Thyroid gland (tissue), 4 donors: ENCODE measurements at regions not wholly inside any gene's neighbourhood (a gene's known extent, or its start where the extent isn't known, plus 50 kb on each side); places are given as distances from the start of the nearest gene placed in this dataset.

Experiments
- DNase-seq, 2 donors: peaks; one replicate each; pipeline ENCODE4 v3.0.0-alpha.2; 2019
- H3K27ac ChIP-seq, 3 donors: fragments of 200-600 bp; sonication (generic); 1 replicate in 2 of 3; 2 replicates in 1 of 3; pipeline ENCODE4 v1.5.1; 2016 to 2019; ENCODE audit warnings: mild to moderate bottlenecking in 1 of 3, moderate library complexity in 1 of 3
- H3K27me3 ChIP-seq: fragments of 200-600 bp; sonication (generic); one replicate; pipeline ENCODE4 v1.5.1; 2019
- H3K36me3 ChIP-seq, 2 donors: fragments of 200-600 bp; sonication (generic); one replicate each; pipeline ENCODE4 v1.5.1; 2016 to 2019
- H3K4me1 ChIP-seq, 2 donors: fragments of 200-600 bp; sonication (generic); one replicate each; pipeline ENCODE4 v1.5.1; 2017 to 2019
- H3K4me3 ChIP-seq, 3 donors: fragments of 200-600 bp; sonication (generic); replicated peaks in 1 of 3; 1 replicate in 2 of 3; 2 replicates in 1 of 3; pipeline ENCODE4 v1.5.1; 2016; ENCODE audit warnings: mild to moderate bottlenecking in 1 of 3
- H3K9me3 ChIP-seq: fragments of 200-600 bp; sonication (generic); one replicate; pipeline ENCODE4 v1.5.1; 2017
- POLR2A ChIP-seq, 2 donors: fragments of 450-650 bp; IDR thresholded peaks; one replicate each; pipeline ENCODE4 v1.6.1; 2017; ENCODE audit warnings: antibody characterized with exemption in 2 of 2, mild to moderate bottlenecking in 2 of 2, moderate library complexity in 1 of 2
- WGBS, 2 donors: methylation state at CpG; one replicate each; pipeline ENCODE4 v1.1.5; 2017; 5-methylcytosine and 5-hydroxymethylcytosine counted together
- intact Hi-C: fragments of 100-400 bp; cut with DNase I; formaldehyde crosslinking; loops from one replicate; pipeline ENCODE4 v1.15.1; 2023
- TF ChIP-seq, protein P1 (sequence below), 6 experiments: fragments of 200-600 bp in 3 of 6; fragments of 450-650 bp in 3 of 6; sonication (generic) in 3 of 6; IDR thresholded peaks; one replicate each; pipeline ENCODE4 v1.5.1; 2016 to 2019; ENCODE audit warnings: antibody characterized with exemption in 6 of 6, mild to moderate bottlenecking in 2 of 6, inconsistent platforms in 1 of 6, moderate library complexity in 1 of 6

DNA sequence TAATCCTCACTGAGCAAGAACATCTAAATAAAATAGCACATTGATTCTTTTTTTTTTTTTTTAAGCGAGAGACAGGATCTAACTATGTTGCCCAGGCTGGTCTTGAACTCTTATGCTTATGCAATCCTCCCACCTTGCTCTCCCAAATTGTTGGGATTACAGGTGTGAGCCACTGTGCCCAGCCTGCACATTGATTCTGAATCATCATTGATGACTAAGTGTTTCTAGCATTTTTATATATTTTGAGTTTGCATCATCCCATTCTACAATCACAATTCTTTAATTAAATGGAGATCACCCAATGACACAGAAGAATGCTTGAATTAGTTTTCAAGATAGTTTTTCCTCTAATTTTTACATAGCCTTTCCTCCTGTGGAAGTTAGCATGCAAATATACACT lies 354.1 kb downstream of the KLF5 start:
- H3K27ac ChIP-seq, result no peak overlapping the region
- H3K4me1 ChIP-seq, result no peaks in the 10 kb centered on the region
- no peaks in the 10 kb centered on the region for H3K27me3 ChIP-seq
- 93 to 98% methylated on average over 1 of the region's 1 CpG for WGBS, 2 donors
- no peaks in the 10 kb centered on the region for H3K9me3 ChIP-seq
- intact Hi-C loops, result no loop called here
- no peaks in the 10 kb centered on the region for H3K36me3 ChIP-seq
- DNase-seq, result no peak
- TF ChIP-seq, protein P1, sequence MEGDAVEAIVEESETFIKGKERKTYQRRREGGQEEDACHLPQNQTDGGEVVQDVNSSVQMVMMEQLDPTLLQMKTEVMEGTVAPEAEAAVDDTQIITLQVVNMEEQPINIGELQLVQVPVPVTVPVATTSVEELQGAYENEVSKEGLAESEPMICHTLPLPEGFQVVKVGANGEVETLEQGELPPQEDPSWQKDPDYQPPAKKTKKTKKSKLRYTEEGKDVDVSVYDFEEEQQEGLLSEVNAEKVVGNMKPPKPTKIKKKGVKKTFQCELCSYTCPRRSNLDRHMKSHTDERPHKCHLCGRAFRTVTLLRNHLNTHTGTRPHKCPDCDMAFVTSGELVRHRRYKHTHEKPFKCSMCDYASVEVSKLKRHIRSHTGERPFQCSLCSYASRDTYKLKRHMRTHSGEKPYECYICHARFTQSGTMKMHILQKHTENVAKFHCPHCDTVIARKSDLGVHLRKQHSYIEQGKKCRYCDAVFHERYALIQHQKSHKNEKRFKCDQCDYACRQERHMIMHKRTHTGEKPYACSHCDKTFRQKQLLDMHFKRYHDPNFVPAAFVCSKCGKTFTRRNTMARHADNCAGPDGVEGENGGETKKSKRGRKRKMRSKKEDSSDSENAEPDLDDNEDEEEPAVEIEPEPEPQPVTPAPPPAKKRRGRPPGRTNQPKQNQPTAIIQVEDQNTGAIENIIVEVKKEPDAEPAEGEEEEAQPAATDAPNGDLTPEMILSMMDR (IDR thresholded peaks at IDR 0.05), result no peak
- no peak for TF ChIP-seq POLR2A (IDR thresholded peaks at IDR 0.05)
- no peak overlapping the region for H3K4me3 ChIP-seq

DNA sequence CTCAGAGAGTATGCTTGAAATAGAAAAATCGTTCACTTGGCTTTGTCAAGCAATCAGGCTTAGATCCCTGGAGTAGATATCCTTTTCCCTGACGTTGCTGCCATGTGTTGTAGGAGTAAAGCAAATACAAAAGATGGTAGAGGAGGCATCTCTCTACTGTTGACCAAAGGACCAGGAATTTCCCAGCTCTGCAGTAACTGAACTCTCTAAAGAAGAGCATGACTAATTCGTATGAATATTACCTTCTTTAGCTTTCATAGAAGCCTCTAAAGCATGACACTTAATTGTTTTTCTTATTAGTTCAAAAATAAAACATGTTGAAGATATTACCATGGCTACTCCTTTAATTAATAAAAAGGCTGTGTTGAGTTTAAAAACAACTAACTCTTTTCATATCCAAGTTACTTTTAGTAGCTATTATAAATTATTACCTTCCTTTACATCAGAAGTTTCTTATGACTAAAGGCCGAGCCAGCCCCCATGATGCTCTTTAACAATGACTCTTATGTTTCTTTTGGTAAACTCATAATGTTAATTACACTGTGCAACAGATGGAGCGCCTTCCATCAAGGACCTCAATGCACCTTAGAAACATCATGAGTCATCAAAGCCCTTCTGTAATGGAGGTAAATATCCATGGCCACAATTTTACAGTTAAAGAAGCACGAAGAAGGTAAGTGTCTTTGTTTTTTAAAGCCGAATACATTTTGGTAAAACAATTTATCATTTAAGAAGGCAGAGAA lies 352.4 kb downstream of the KLF5 start:
- no peak for DNase-seq
- TF ChIP-seq POLR2A (IDR thresholded peaks at IDR 0.05), result no peak
- TF ChIP-seq, protein P1 (IDR thresholded peaks at IDR 0.05), result no peak
- Histone ChIP-seq H3K9me3 (no peaks in the 10 kb centered on the region), H3K27ac (no peak overlapping the region), H3K27me3 (no peaks in the 10 kb centered on the region), H3K4me3 (no peak overlapping the region), H3K4me1 (no peaks in the 10 kb centered on the region), H3K36me3 (no peaks in the 10 kb centered on the region)
- intact Hi-C loops, result no loop called here
- WGBS, 2 donors, result 75 to 77% methylated on average over 7 of the region's 7 CpGs

DNA sequence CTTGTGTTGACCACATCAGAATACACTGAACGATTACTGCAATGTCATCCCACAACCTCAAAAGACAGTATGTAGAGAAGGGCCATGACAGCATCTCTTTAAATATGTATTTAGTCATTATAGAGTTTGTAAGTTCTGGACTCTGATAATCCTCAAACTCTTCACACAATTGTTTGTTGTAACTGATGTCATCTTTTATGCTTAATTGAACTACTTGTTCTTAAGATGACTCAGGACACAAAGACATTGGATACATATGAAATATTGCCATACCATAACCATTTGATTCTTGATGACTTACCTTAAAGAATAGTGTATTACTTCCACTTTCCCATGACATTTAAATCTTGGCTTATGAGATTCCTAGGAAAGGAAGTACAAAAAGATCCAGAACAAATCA lies 347.6 kb downstream of the KLF5 start:
- Histone ChIP-seq H3K4me3 (no peak overlapping the region), H3K36me3 (no peaks in the 10 kb centered on the region), H3K9me3 (no peaks in the 10 kb centered on the region), H3K27ac (no peak overlapping the region), H3K27me3 (no peaks in the 10 kb centered on the region), H3K4me1 (no peaks in the 10 kb centered on the region)
- DNase-seq, result no peak
- TF ChIP-seq, protein P1 (IDR thresholded peaks at IDR 0.05), result no peak
- no peak for TF ChIP-seq POLR2A (IDR thresholded peaks at IDR 0.05)
- intact Hi-C loops, result no loop called here
- whole genome bisulfite sequencing, 2 donors, result 86 to 92% methylated on average over 1 of the region's 1 CpG

DNA sequence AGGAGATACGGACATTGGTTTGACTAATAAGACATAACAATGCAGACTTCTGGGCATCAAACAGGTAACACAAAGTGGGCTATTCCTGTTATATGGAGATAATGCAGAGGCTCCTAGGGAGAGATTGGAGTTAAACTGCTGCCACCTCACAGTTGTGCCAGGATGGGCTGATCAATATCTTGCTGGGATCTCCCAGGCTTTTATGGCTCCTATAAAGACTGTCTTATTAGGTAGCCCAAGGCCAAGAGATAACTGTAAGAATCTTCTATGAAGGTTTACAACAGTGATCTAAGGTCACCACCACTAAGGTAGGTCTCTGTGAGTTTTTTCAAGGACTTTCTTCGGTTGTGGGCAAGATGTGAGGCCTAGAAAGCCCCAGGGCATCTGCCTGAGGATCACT lies 345.8 kb downstream of the KLF5 start:
- intact Hi-C loops, result no loop called here

More for the DNA sequence above, 345.8 kb downstream of the KLF5 start:
- H3K9me3 ChIP-seq, result no peaks in the 10 kb centered on the region
- no peaks in the 10 kb centered on the region for H3K36me3 ChIP-seq
- no peak for TF ChIP-seq POLR2A (IDR thresholded peaks at IDR 0.05)
- TF ChIP-seq, protein P1 (IDR thresholded peaks at IDR 0.05), result no peak
- H3K4me1 ChIP-seq, result peaks cover 2 to 3% of the 10 kb centered on the region in 2 donors
- 44 to 46% methylated on average over 2 of the region's 2 CpGs for WGBS, 2 donors
- no peaks in the 10 kb centered on the region for H3K27me3 ChIP-seq
- no peak overlapping the region for H3K4me3 ChIP-seq
- no peak for DNase-seq
- no peak overlapping the region for H3K27ac ChIP-seq
